Naive thymus-derived CD4-positive, alpha-beta T cell (primary cell): ENCODE measurements at regions not wholly inside any gene's neighbourhood (a gene's known extent, or its start where the extent isn't known, plus 50 kb on each side); places are given as distances from the start of the nearest gene placed in this dataset.

Source experiments
- ATAC-seq: fragments of 150-1000 bp; cut with Tn5 transposase; 2 replicates; pipeline ENCODE4 v1.10.0; 2021; ENCODE audit warnings: mild to moderate bottlenecking, moderate library complexity
- CTCF ChIA-PET: fragments of 350-600 bp; sonication (Branson Sonifier 250); formaldehyde crosslinking; loops from one replicate; lab custom pipeline; 2021; ENCODE audit warnings: antibody characterized with exemption; lab: Charles Lee
- POLR2A ChIA-PET: fragments of 350-600 bp; sonication (Branson Sonifier 250); formaldehyde crosslinking; loops from one replicate; lab custom pipeline; 2021; ENCODE audit warnings: antibody characterized with exemption, inconsistent platforms; lab: Charles Lee
- DNase-seq, 9 donors: peaks; one replicate each; pipeline versions ENCODE4 v3.0.0 to v3.0.0-alpha.2; 2020 to 2022; ENCODE audit warnings: mixed read lengths in 1 of 9
- H3K27ac ChIP-seq: one replicate; pipeline ENCODE4 v1.7.0; 2013; ENCODE audit warnings: mild to moderate bottlenecking, low read depth, low read length, moderate library complexity
- H3K27me3 ChIP-seq, 2 donors: one replicate each; pipeline ENCODE4 v1.7.0; 2013; ENCODE audit warnings: low read length in 2 of 2, mild to moderate bottlenecking in 2 of 2, moderate library complexity in 2 of 2; ENCODE audit not compliant: control insufficient read depth in 2 of 2, insufficient read depth in 2 of 2
- H3K36me3 ChIP-seq, 3 experiments: 1 replicate in 2 of 3; 2 replicates in 1 of 3; pipeline ENCODE4 v1.7.0; 2013; ENCODE audit warnings: low read length in 3 of 3, mild to moderate bottlenecking in 3 of 3, moderate library complexity in 1 of 3; ENCODE audit not compliant: insufficient read depth in 3 of 3, control insufficient read depth in 2 of 3
- H3K4me1 ChIP-seq, 2 donors: one replicate each; pipeline ENCODE4 v1.7.0; 2013; ENCODE audit warnings: low read length in 2 of 2, mild to moderate bottlenecking in 2 of 2, moderate library complexity in 1 of 2; ENCODE audit not compliant: control insufficient read depth in 2 of 2, insufficient read depth in 2 of 2
- H3K4me3 ChIP-seq: 2 replicates; pipeline ENCODE4 v1.7.0; 2013; ENCODE audit warnings: mild to moderate bottlenecking, low read length
- H3K9me3 ChIP-seq, 3 experiments: 1 replicate in 2 of 3; 2 replicates in 1 of 3; pipeline ENCODE4 v1.7.0; 2013; ENCODE audit warnings: low read length in 3 of 3; ENCODE audit not compliant: control insufficient read depth in 2 of 3
- H3K27ac Mint-ChIP-seq, 9 donors: one replicate each; pipeline ENCODE4 v1.8.0; 2020 to 2022; ENCODE audit warnings: mixed read lengths in 9 of 9, mild to moderate bottlenecking in 8 of 9, moderate library complexity in 5 of 9, inconsistent platforms in 2 of 9
- H3K27me3 Mint-ChIP-seq, 5 donors: one replicate each; pipeline ENCODE4 v1.8.0; 2021 to 2022; ENCODE audit warnings: mixed read lengths in 5 of 5, mild to moderate bottlenecking in 1 of 5
- H3K36me3 Mint-ChIP-seq, 5 donors: one replicate each; pipeline ENCODE4 v1.8.0; 2020 to 2022; ENCODE audit warnings: mixed read lengths in 5 of 5, mild to moderate bottlenecking in 3 of 5, inconsistent platforms in 1 of 5
- H3K4me1 Mint-ChIP-seq, 7 donors: one replicate each; pipeline ENCODE4 v1.8.0; 2020 to 2022; ENCODE audit warnings: mixed read lengths in 7 of 7, mild to moderate bottlenecking in 3 of 7, inconsistent platforms in 1 of 7
- H3K4me3 Mint-ChIP-seq, 10 donors: one replicate each; pipeline ENCODE4 v1.8.0; 2020 to 2022; ENCODE audit warnings: mild to moderate bottlenecking in 10 of 10, mixed read lengths in 10 of 10, moderate library complexity in 6 of 10, inconsistent platforms in 2 of 10
- H3K9me3 Mint-ChIP-seq, 11 donors: one replicate each; pipeline ENCODE4 v1.8.0; 2020 to 2022; ENCODE audit warnings: mixed read lengths in 11 of 11, mild to moderate bottlenecking in 4 of 11, inconsistent platforms in 1 of 11, moderate library complexity in 1 of 11
- intact Hi-C, 2 donors: fragments of 100-400 bp; cut with micrococcal nuclease; formaldehyde crosslinking; loops; one replicate each; pipeline ENCODE4 v1.15.1; 2023

- H3K36me3 ChIP-seq, result no peaks in the 10 kb centered on the region
- ATAC-seq (no peak), DNase-seq (no peak)
- H3K27ac ChIP-seq, result no peak overlapping the region
- Mint-ChIP-seq H3K36me3 (no peaks in the 10 kb centered on the region), H3K4me1 (peaks cover 0 to 1% (median 0%) of the 10 kb centered on the region in 7 donors), H3K9me3 (peaks cover 0 to 24% (median 2%) of the 10 kb centered on the region in 11 donors), H3K27ac (no peak overlapping the region), H3K4me3 (no peak overlapping the region), H3K27me3 (peaks cover 0 to 53% (median 33%) of the 10 kb centered on the region in 5 donors)
- ChIA-PET POLR2A (no interaction called here), CTCF (no interaction called here)
- H3K4me1 ChIP-seq, result no peaks in the 10 kb centered on the region
- peaks cover 0 to 4% (median 0%) of the 10 kb centered on the region in 3 experiments for H3K9me3 ChIP-seq
- no peaks in the 10 kb centered on the region for H3K27me3 ChIP-seq
- intact Hi-C loops, result no loop called here
- no peak overlapping the region for H3K4me3 ChIP-seq
Measured at GRCh38 chr12:113619202-113619601, 147.5 kb upstream of the LHX5 start.

- no peak overlapping the region for H3K4me3 Mint-ChIP-seq
- no peak for ATAC-seq
- no peaks in the 10 kb centered on the region for H3K36me3 ChIP-seq
- no peaks in the 10 kb centered on the region for H3K4me1 ChIP-seq
- peaks cover 0 to 8% (median 0%) of the 10 kb centered on the region in 5 donors for H3K36me3 Mint-ChIP-seq
- H3K27me3 ChIP-seq, result no peaks in the 10 kb centered on the region
- peaks cover 0 to 23% (median 7%) of the 10 kb centered on the region in 11 donors for H3K9me3 Mint-ChIP-seq
- H3K27ac Mint-ChIP-seq, result no peak overlapping the region
- CTCF ChIA-PET, result no interaction called here
- no peak for DNase-seq
- intact Hi-C loops, result no loop called here
- no peaks in the 10 kb centered on the region for H3K9me3 ChIP-seq
- no peak overlapping the region for H3K4me3 ChIP-seq
- POLR2A ChIA-PET, result no interaction called here
- H3K27ac ChIP-seq, result no peak overlapping the region
- H3K4me1 Mint-ChIP-seq, result peaks cover 0 to 4% (median 0%) of the 10 kb centered on the region in 7 donors
- peaks cover 42 to 74% (median 66%) of the 10 kb centered on the region in 5 donors for H3K27me3 Mint-ChIP-seq
Measured at GRCh38 chr12:113613414-113613813, 141.7 kb upstream of the LHX5 start.

DNA sequence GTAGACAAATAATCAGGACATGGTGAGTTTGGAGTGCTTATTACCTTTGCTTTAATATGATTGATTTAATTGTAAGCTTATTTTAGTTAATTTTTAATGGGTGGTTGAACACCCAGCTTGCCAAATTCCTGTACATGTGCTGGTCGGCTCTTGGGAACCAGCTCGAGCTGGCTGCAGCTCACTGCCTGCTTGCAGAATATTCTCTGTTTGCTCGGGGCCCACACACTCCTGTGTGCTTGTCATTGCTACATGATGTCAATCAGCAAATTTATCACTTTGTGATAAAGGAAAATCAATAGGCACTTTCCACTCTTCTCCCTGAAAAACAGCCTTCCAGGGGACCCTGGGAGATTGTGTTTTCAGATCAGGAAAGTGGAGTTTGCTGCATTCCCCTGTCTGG, 141.1 kb upstream of the LHX5 start:
- H3K4me1 Mint-ChIP-seq, result peaks cover 0 to 4% (median 0%) of the 10 kb centered on the region in 7 donors
- DNase-seq (no peak), ATAC-seq (no peak)
- H3K36me3 Mint-ChIP-seq, result peaks cover 0 to 12% (median 0%) of the 10 kb centered on the region in 5 donors
- ChIA-PET CTCF (no interaction called here), POLR2A (no interaction called here)
- H3K4me3 ChIP-seq, result no peak overlapping the region
- H3K27ac ChIP-seq, result no peak overlapping the region
- H3K9me3 ChIP-seq, result no peaks in the 10 kb centered on the region
- no peak overlapping the region for H3K4me3 Mint-ChIP-seq
- no peak overlapping the region for H3K27ac Mint-ChIP-seq
- no peaks in the 10 kb centered on the region for H3K4me1 ChIP-seq
- intact Hi-C loops, result no loop called here
- no peaks in the 10 kb centered on the region for H3K36me3 ChIP-seq
- no peaks in the 10 kb centered on the region for H3K27me3 ChIP-seq
- H3K27me3 Mint-ChIP-seq, result peaks cover 42 to 75% (median 71%) of the 10 kb centered on the region in 5 donors
- peaks cover 0 to 26% (median 7%) of the 10 kb centered on the region in 11 donors for H3K9me3 Mint-ChIP-seq

- Mint-ChIP-seq H3K27me3 (peaks cover 42 to 75% (median 71%) of the 10 kb centered on the region in 5 donors), H3K4me1 (peaks cover 0 to 4% (median 0%) of the 10 kb centered on the region in 7 donors), H3K36me3 (peaks cover 0 to 12% (median 0%) of the 10 kb centered on the region in 5 donors), H3K27ac (no peak overlapping the region), H3K9me3 (peaks cover 0 to 28% (median 7%) of the 10 kb centered on the region in 11 donors), H3K4me3 (no peak overlapping the region)
- Histone ChIP-seq H3K27ac (no peak overlapping the region), H3K4me1 (no peaks in the 10 kb centered on the region), H3K4me3 (no peak overlapping the region), H3K36me3 (no peaks in the 10 kb centered on the region), H3K9me3 (no peaks in the 10 kb centered on the region), H3K27me3 (no peaks in the 10 kb centered on the region)
- ChIA-PET POLR2A (no interaction called here), CTCF (no interaction called here)
- intact Hi-C loops, result no loop called here
- DNase-seq, result no peak
- ATAC-seq, result no peak
Measured at GRCh38 chr12:113612076-113612728, 140.5 kb upstream of the LHX5 start.

DNA sequence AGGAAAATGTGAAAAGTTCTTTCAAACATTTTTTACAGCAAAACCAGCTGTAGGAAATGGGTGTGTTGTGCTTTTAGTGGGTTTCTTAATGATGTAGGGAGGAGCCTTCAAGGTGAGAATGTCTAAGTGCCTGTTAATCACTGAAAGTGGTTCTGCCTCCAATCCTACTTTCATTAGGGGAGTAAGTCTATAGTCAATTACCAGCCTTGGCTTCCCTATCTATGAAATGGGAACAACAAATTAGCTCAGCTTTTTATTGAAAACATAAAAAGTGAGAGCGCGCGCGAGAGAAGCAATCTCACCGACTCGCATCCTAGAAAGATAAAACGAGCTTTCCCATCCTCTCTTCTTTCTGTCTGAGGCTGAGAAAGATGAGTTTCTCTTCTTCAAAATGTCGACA, 140.0 kb upstream of the LHX5 start:
- no peaks in the 10 kb centered on the region for H3K9me3 ChIP-seq
- no peak for ATAC-seq
- no peaks in the 10 kb centered on the region for H3K27me3 ChIP-seq
- DNase-seq, result no peak
- no peak overlapping the region for H3K4me3 Mint-ChIP-seq
- no peak overlapping the region for H3K4me3 ChIP-seq
- no peak overlapping the region for H3K27ac ChIP-seq
- CTCF ChIA-PET, result no interaction called here
- intact Hi-C loops, result no loop called here
- H3K27me3 Mint-ChIP-seq, result peaks cover 42 to 74% (median 68%) of the 10 kb centered on the region in 5 donors
- H3K4me1 ChIP-seq, result no peaks in the 10 kb centered on the region
- H3K36me3 Mint-ChIP-seq, result peaks cover 0 to 12% (median 0%) of the 10 kb centered on the region in 5 donors
- no peak overlapping the region for H3K27ac Mint-ChIP-seq
- H3K9me3 Mint-ChIP-seq, result peaks cover 0 to 31% (median 9%) of the 10 kb centered on the region in 11 donors
- H3K36me3 ChIP-seq, result no peaks in the 10 kb centered on the region
- POLR2A ChIA-PET, result no interaction called here
- peaks cover 0 to 4% (median 0%) of the 10 kb centered on the region in 7 donors for H3K4me1 Mint-ChIP-seq

GRCh38 chr12:113610698-113611097, 139.0 kb upstream of the LHX5 start:
- Histone ChIP-seq H3K4me3 (no peak overlapping the region), H3K27ac (no peak overlapping the region), H3K4me1 (no peaks in the 10 kb centered on the region), H3K9me3 (no peaks in the 10 kb centered on the region), H3K36me3 (no peaks in the 10 kb centered on the region), H3K27me3 (no peaks in the 10 kb centered on the region)
- no peak overlapping the region for H3K4me3 Mint-ChIP-seq
- no peak overlapping the region for H3K27ac Mint-ChIP-seq
- intact Hi-C loops, result no loop called here
- DNase-seq (no peak), ATAC-seq (no peak)
- CTCF ChIA-PET, result no interaction called here
- POLR2A ChIA-PET, result no interaction called here
- H3K36me3 Mint-ChIP-seq, result peaks cover 0 to 12% (median 0%) of the 10 kb centered on the region in 5 donors
- H3K4me1 Mint-ChIP-seq, result peaks cover 0 to 4% (median 0%) of the 10 kb centered on the region in 7 donors
- peaks cover 0 to 37% (median 11%) of the 10 kb centered on the region in 11 donors for H3K9me3 Mint-ChIP-seq
- H3K27me3 Mint-ChIP-seq, result peaks cover 42 to 74% (median 70%) of the 10 kb centered on the region in 5 donors
